ENCODE measurements at regions not wholly inside any gene's neighbourhood (a gene's known extent, or its start where the extent isn't known, plus 50 kb on each side); places are given as distances from the start of the nearest gene placed in this dataset.

GRCh38 chr4:59925290-59925689, 1274.8 kb upstream of the ADGRL3 start:
- TF ChIP-seq, protein P1, sequence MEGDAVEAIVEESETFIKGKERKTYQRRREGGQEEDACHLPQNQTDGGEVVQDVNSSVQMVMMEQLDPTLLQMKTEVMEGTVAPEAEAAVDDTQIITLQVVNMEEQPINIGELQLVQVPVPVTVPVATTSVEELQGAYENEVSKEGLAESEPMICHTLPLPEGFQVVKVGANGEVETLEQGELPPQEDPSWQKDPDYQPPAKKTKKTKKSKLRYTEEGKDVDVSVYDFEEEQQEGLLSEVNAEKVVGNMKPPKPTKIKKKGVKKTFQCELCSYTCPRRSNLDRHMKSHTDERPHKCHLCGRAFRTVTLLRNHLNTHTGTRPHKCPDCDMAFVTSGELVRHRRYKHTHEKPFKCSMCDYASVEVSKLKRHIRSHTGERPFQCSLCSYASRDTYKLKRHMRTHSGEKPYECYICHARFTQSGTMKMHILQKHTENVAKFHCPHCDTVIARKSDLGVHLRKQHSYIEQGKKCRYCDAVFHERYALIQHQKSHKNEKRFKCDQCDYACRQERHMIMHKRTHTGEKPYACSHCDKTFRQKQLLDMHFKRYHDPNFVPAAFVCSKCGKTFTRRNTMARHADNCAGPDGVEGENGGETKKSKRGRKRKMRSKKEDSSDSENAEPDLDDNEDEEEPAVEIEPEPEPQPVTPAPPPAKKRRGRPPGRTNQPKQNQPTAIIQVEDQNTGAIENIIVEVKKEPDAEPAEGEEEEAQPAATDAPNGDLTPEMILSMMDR (IDR thresholded peaks at IDR 0.05), result no peak
- TF ChIP-seq POLR2A (IDR thresholded peaks at IDR 0.05; ENCODE audit: low read depth) (no peak), EP300 (IDR thresholded peaks at IDR 0.05) (no peak), POLR2AphosphoS5 (IDR thresholded peaks at IDR 0.05) (no peak)
